Stomach (tissue), 4 donors: ENCODE measurements at regions not wholly inside any gene's neighbourhood (a gene's known extent, or its start where the extent isn't known, plus 50 kb on each side); places are given as distances from the start of the nearest gene placed in this dataset.

Experiments used
- EP300 ChIP-seq: sonication (generic); formaldehyde crosslinking; IDR thresholded peaks from one replicate; pipeline ENCODE4 v1.6.1; 2017; ENCODE audit warnings: antibody characterized with exemption
- POLR2A ChIP-seq, 4 donors: fragments of 450-650 bp; IDR thresholded peaks; one replicate each; pipeline ENCODE4 v1.6.1; 2016; ENCODE audit warnings: antibody characterized with exemption in 4 of 4, control low read depth in 2 of 4, mild to moderate bottlenecking in 1 of 4, moderate library complexity in 1 of 4
- POLR2AphosphoS5 ChIP-seq, 3 donors: sonication (generic); formaldehyde crosslinking; IDR thresholded peaks; one replicate each; pipeline ENCODE4 v1.6.1; 2016; ENCODE audit warnings: antibody characterized with exemption in 3 of 3
- TF ChIP-seq, protein P1 (sequence below), 7 experiments: fragments of 450-650 bp in 4 of 7; fragments of 200-600 bp in 3 of 7; sonication (generic) in 3 of 7; IDR thresholded peaks; one replicate each; pipeline ENCODE4 v1.5.1; 2016 to 2019; ENCODE audit warnings: antibody characterized with exemption in 7 of 7, control low read depth in 2 of 7, mild to moderate bottlenecking in 1 of 7

DNA sequence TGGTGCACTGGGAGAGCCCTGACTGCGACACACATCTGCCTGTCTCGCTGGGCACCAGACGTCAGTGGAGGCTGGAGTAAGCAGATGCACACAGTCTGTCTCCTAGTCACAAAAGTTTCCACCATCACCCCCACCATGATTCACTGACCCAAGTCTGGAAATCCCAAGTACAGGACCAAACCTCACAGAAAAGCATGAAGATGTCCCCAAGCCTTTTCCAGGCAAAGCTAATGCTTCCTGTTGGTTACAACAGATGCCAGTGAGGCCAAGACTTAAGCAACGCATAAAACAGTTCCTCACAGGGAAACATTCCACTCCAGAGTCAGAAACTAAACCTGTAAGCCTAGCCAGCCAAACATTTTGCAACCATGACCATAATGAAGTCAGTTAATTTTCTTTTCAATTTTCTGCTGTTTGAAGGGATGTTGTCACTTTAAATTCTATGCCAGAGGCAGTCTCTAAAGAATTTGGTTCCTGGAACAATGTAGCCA lies 259.3 kb upstream of the SLC30A5 start:
- TF ChIP-seq, protein P1, sequence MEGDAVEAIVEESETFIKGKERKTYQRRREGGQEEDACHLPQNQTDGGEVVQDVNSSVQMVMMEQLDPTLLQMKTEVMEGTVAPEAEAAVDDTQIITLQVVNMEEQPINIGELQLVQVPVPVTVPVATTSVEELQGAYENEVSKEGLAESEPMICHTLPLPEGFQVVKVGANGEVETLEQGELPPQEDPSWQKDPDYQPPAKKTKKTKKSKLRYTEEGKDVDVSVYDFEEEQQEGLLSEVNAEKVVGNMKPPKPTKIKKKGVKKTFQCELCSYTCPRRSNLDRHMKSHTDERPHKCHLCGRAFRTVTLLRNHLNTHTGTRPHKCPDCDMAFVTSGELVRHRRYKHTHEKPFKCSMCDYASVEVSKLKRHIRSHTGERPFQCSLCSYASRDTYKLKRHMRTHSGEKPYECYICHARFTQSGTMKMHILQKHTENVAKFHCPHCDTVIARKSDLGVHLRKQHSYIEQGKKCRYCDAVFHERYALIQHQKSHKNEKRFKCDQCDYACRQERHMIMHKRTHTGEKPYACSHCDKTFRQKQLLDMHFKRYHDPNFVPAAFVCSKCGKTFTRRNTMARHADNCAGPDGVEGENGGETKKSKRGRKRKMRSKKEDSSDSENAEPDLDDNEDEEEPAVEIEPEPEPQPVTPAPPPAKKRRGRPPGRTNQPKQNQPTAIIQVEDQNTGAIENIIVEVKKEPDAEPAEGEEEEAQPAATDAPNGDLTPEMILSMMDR (IDR thresholded peaks at IDR 0.05), result no peak
- no peak for TF ChIP-seq POLR2AphosphoS5 (IDR thresholded peaks at IDR 0.05)
- no peak for TF ChIP-seq EP300
- TF ChIP-seq POLR2A (IDR thresholded peaks at IDR 0.05), result no peak
